Liver (tissue), 3 donors: ENCODE measurements at regions not wholly inside any gene's neighbourhood (a gene's known extent, or its start where the extent isn't known, plus 50 kb on each side); places are given as distances from the start of the nearest gene placed in this dataset.

Experiments used
- CTCF ChIP-seq: fragments of 150-350 bp; IDR thresholded peaks from 2 replicates; pipeline ENCODE4 v1.5.1; 2017; ENCODE audit warnings: improper control_type of control experiment, low read depth, low read length; ENCODE audit not compliant: missing input control
- HNF4G ChIP-seq: IDR thresholded peaks from 2 replicates; pipeline ENCODE4 v1.6.1; 2016; ENCODE audit warnings: antibody characterized with exemption
- MAX ChIP-seq: IDR thresholded peaks from 2 replicates; pipeline ENCODE4 v1.6.1; 2016; ENCODE audit warnings: antibody characterized with exemption
- RAD21 ChIP-seq, 2 donors: IDR thresholded peaks; 2 replicates each; pipeline ENCODE4 v1.6.1; 2016; ENCODE audit warnings: antibody characterized with exemption in 2 of 2, mild to moderate bottlenecking in 2 of 2
- REST ChIP-seq: IDR thresholded peaks from 2 replicates; pipeline ENCODE4 v1.6.1; 2016; ENCODE audit warnings: antibody characterized with exemption, mild to moderate bottlenecking
- TAF1 ChIP-seq: conservative IDR thresholded peaks from 2 replicates; pipeline ENCODE4 v1.6.1; 2016; ENCODE audit warnings: antibody characterized with exemption, mild to moderate bottlenecking
- YY1 ChIP-seq: IDR thresholded peaks from 2 replicates; pipeline ENCODE4 v1.6.1; 2016; ENCODE audit warnings: antibody characterized with exemption, mild to moderate bottlenecking
- ZBTB33 ChIP-seq: IDR thresholded peaks from 2 replicates; pipeline ENCODE4 v1.6.1; 2016; ENCODE audit warnings: antibody characterized with exemption
- donor health status: healthy.
- donor health status: healthy.

- no peak for TF ChIP-seq CTCF
- TF ChIP-seq HNF4G: no peak
- TF ChIP-seq TAF1: no peak
- TF ChIP-seq MAX: no peak
- TF ChIP-seq ZBTB33: no peak
- no peak for TF ChIP-seq YY1
- TF ChIP-seq RAD21 (IDR thresholded peaks at IDR 0.05): no peak
- no peak for TF ChIP-seq REST
Observed at GRCh38 chr14:98665007-98665406, 607.0 kb downstream of the BCL11B start.
